OCI-LY3 (cell line): ENCODE measurements at regions not wholly inside any gene's neighbourhood (a gene's known extent, or its start where the extent isn't known, plus 50 kb on each side); places are given as distances from the start of the nearest gene placed in this dataset.

ENCODE experiments used
- EZH2phosphoT487 ChIP-seq: fragments of 200-600 bp; shearing (Covaris generic); IDR thresholded peaks from 2 replicates; pipeline ENCODE4 v1.6.1; 2018; ENCODE audit warnings: antibody characterized with exemption, mixed run types, low read depth
- TF ChIP-seq, protein P1 (sequence below): fragments of 200-600, 300-600 bp; sonication (generic); IDR thresholded peaks from 2 replicates; pipeline ENCODE4 v1.5.1; 2014; ENCODE audit warnings: antibody characterized with exemption, low read length, low read depth

DNA sequence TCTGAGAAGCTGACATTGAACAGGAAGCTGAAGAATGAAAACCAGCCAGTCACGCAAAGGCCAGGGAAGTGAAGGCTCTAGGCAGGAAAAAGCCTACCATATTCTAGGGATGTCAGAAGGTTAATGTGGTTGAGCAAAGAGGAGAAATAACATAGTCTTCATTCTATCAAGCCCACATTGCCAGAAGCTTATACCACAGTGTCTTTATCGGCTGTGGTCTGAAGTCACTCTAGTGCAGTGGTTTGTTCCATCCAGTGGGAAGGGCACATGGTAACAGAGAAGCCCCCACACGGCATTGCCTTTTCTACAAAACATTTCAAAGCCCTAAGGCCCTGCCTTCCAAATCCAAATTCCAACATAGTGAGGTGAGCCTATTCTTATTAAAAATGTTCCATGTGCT is 311.3 kb downstream of the TNS1 start:
- TF ChIP-seq, protein P1, sequence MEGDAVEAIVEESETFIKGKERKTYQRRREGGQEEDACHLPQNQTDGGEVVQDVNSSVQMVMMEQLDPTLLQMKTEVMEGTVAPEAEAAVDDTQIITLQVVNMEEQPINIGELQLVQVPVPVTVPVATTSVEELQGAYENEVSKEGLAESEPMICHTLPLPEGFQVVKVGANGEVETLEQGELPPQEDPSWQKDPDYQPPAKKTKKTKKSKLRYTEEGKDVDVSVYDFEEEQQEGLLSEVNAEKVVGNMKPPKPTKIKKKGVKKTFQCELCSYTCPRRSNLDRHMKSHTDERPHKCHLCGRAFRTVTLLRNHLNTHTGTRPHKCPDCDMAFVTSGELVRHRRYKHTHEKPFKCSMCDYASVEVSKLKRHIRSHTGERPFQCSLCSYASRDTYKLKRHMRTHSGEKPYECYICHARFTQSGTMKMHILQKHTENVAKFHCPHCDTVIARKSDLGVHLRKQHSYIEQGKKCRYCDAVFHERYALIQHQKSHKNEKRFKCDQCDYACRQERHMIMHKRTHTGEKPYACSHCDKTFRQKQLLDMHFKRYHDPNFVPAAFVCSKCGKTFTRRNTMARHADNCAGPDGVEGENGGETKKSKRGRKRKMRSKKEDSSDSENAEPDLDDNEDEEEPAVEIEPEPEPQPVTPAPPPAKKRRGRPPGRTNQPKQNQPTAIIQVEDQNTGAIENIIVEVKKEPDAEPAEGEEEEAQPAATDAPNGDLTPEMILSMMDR, result no peak
- no peak for TF ChIP-seq EZH2phosphoT487
